Parathyroid adenoma (tissue), 2 donors: ENCODE measurements at regions not wholly inside any gene's neighbourhood (a gene's known extent, or its start where the extent isn't known, plus 50 kb on each side); places are given as distances from the start of the nearest gene placed in this dataset.

Experiments used
- H2AFZ ChIP-seq: fragments of 300-600 bp; sonication (generic); one replicate; pipeline ENCODE4 v1.7.0; 2017; ENCODE audit warnings: antibody characterized with exemption, mild to moderate bottlenecking
- H3K27ac ChIP-seq: fragments of 300-600 bp; sonication (generic); one replicate; pipeline ENCODE4 v1.7.0; 2017
- H3K27me3 ChIP-seq: fragments of 300-600 bp; sonication (generic); one replicate; pipeline ENCODE4 v1.7.0; 2017; ENCODE audit warnings: low read length; ENCODE audit not compliant: control insufficient read depth, insufficient read depth
- H3K36me3 ChIP-seq: fragments of 300-600 bp; sonication (generic); one replicate; pipeline ENCODE4 v1.7.0; 2017; ENCODE audit warnings: low read length; ENCODE audit not compliant: control insufficient read depth, insufficient read depth
- H3K4me1 ChIP-seq: fragments of 300-600 bp; sonication (generic); one replicate; pipeline ENCODE4 v1.7.0; 2017; ENCODE audit warnings: control low read depth
- H3K4me2 ChIP-seq: fragments of 300-600 bp; sonication (generic); one replicate; pipeline ENCODE4 v1.7.0; 2017; ENCODE audit warnings: low read length
- H3K4me3 ChIP-seq: fragments of 300-600 bp; sonication (generic); one replicate; pipeline ENCODE4 v1.7.0; 2017; ENCODE audit warnings: low read depth, low read length
- H3K79me2 ChIP-seq: fragments of 300-600 bp; sonication (generic); one replicate; pipeline ENCODE4 v1.7.0; 2017; ENCODE audit warnings: control low read depth
- H3K9ac ChIP-seq: fragments of 300-600 bp; sonication (generic); one replicate; pipeline ENCODE4 v1.7.0; 2017; ENCODE audit warnings: mild to moderate bottlenecking
- H3K9me3 ChIP-seq: fragments of 300-600 bp; sonication (generic); one replicate; pipeline ENCODE4 v1.7.0; 2017; ENCODE audit warnings: low read length; ENCODE audit not compliant: control insufficient read depth
- CTCF ChIP-seq: fragments of 300-600 bp; sonication (generic); IDR thresholded peaks from one replicate; pipeline ENCODE4 v1.7.0; 2017; ENCODE audit warnings: antibody characterized with exemption, mild to moderate bottlenecking
- donor health status: primary hyperparathyroidism.

- no peak overlapping the region for H3K27ac ChIP-seq
These were observed 115.1 kb downstream of the CYP26B1 start for GRCh38 chr2:72032481-72033041.

GRCh38 chr2:72031346-72032110 lies 116.1 kb downstream of the CYP26B1 start:
- H3K9ac ChIP-seq = no peak overlapping the region
- no peak overlapping the region for H3K4me3 ChIP-seq
- H3K4me1 ChIP-seq = no peaks in the 10 kb centered on the region
- H3K27me3 ChIP-seq = no peaks in the 10 kb centered on the region
- no peak overlapping the region for H3K4me2 ChIP-seq
- no peak overlapping the region for H2AFZ ChIP-seq
- H3K9me3 ChIP-seq = no peaks in the 10 kb centered on the region
- no peaks in the 10 kb centered on the region for H3K36me3 ChIP-seq
- H3K27ac ChIP-seq = no peak overlapping the region
- TF ChIP-seq CTCF = no peak
- no peaks in the 10 kb centered on the region for H3K79me2 ChIP-seq

More at GRCh38 chr2:72032481-72033041, 115.1 kb downstream of the CYP26B1 start:
- no peak for TF ChIP-seq CTCF
- no peaks in the 10 kb centered on the region for H3K36me3 ChIP-seq
- H3K4me3 ChIP-seq = no peak overlapping the region
- no peak overlapping the region for H3K4me2 ChIP-seq
- H3K9ac ChIP-seq = no peak overlapping the region
- H3K27me3 ChIP-seq = no peaks in the 10 kb centered on the region
- H3K79me2 ChIP-seq = no peaks in the 10 kb centered on the region
- H3K9me3 ChIP-seq = no peaks in the 10 kb centered on the region
- no peak overlapping the region for H2AFZ ChIP-seq
- H3K4me1 ChIP-seq = no peaks in the 10 kb centered on the region

GRCh38 chr2:72028996-72029395 lies 118.7 kb downstream of the CYP26B1 start:
- Histone ChIP-seq H3K9ac (no peak overlapping the region), H3K27ac (no peak overlapping the region), H3K4me1 (no peaks in the 10 kb centered on the region), H3K27me3 (no peaks in the 10 kb centered on the region), H3K4me3 (no peak overlapping the region), H2AFZ (no peak overlapping the region), H3K36me3 (no peaks in the 10 kb centered on the region), H3K9me3 (no peaks in the 10 kb centered on the region), H3K4me2 (no peak overlapping the region), H3K79me2 (no peaks in the 10 kb centered on the region)
- no peak for TF ChIP-seq CTCF

- no peaks in the 10 kb centered on the region for H3K4me1 ChIP-seq
- H3K9me3 ChIP-seq = no peaks in the 10 kb centered on the region
- H3K27me3 ChIP-seq = no peaks in the 10 kb centered on the region
- no peak overlapping the region for H3K27ac ChIP-seq
- no peaks in the 10 kb centered on the region for H3K36me3 ChIP-seq
- H2AFZ ChIP-seq = no peak overlapping the region
- no peak overlapping the region for H3K4me2 ChIP-seq
- no peak for TF ChIP-seq CTCF
- no peaks in the 10 kb centered on the region for H3K79me2 ChIP-seq
- H3K4me3 ChIP-seq = no peak overlapping the region
- H3K9ac ChIP-seq = no peak overlapping the region
These were observed 119.2 kb downstream of the CYP26B1 start for GRCh38 chr2:72028351-72028995.
